Gastroesophageal sphincter (tissue), 4 donors: ENCODE measurements at regions not wholly inside any gene's neighbourhood (a gene's known extent, or its start where the extent isn't known, plus 50 kb on each side); places are given as distances from the start of the nearest gene placed in this dataset.

Experiments
- ATAC-seq: fragments of 150-250 bp; one replicate; pipeline ENCODE4 v1.9.1; 2016; ENCODE audit warnings: mild to moderate bottlenecking, moderate library complexity
- H3K27ac ChIP-seq, 4 donors: fragments of 200-600 bp; sonication (generic) in 3 of 4; 1 replicate in 3 of 4; 2 replicates in 1 of 4; pipeline ENCODE4 v1.5.1; 2016 to 2019
- H3K27me3 ChIP-seq: fragments of 200-600 bp; sonication (generic); one replicate; pipeline ENCODE4 v1.5.1; 2019
- H3K36me3 ChIP-seq, 2 donors: fragments of 200-600 bp; sonication (generic); one replicate each; pipeline ENCODE4 v1.5.1; 2019; ENCODE audit warnings: control low read depth in 1 of 2
- H3K4me1 ChIP-seq, 3 donors: fragments of 200-600 bp; sonication (generic); 1 replicate in 2 of 3; 2 replicates in 1 of 3; pipeline ENCODE4 v1.5.1; 2016 to 2019; ENCODE audit warnings: control low read depth in 2 of 3
- H3K4me3 ChIP-seq, 2 donors: fragments of 200-600 bp; sonication (generic); one replicate each; pipeline ENCODE4 v1.5.1; 2019; ENCODE audit warnings: mild to moderate bottlenecking in 1 of 2, moderate library complexity in 1 of 2
- H3K9me3 ChIP-seq, 3 donors: fragments of 200-600 bp; sonication (generic); one replicate each; pipeline ENCODE4 v1.5.1; 2017 to 2019; ENCODE audit warnings: control low read depth in 2 of 3
- CTCF ChIP-seq, 4 experiments: fragments of 200-600 bp in 2 of 4; fragments of 450-650 bp in 2 of 4; sonication (generic) in 1 of 4; IDR thresholded peaks; one replicate each; pipeline ENCODE4 v1.5.1; 2017 to 2019; ENCODE audit warnings: antibody characterized with exemption in 4 of 4, mild to moderate bottlenecking in 2 of 4, moderate library complexity in 2 of 4
- EP300 ChIP-seq: sonication (generic); formaldehyde crosslinking; IDR thresholded peaks from one replicate; pipeline ENCODE4 v1.6.1; 2017; ENCODE audit warnings: antibody characterized with exemption, mild to moderate bottlenecking
- POLR2A ChIP-seq, 2 donors: fragments of 450-650 bp; IDR thresholded peaks; one replicate each; pipeline ENCODE4 v1.6.1; 2017; ENCODE audit warnings: antibody characterized with exemption in 2 of 2, mild to moderate bottlenecking in 2 of 2, moderate library complexity in 1 of 2
- POLR2AphosphoS5 ChIP-seq: sonication (generic); formaldehyde crosslinking; IDR thresholded peaks from one replicate; pipeline ENCODE4 v1.6.1; 2017; ENCODE audit warnings: antibody characterized with exemption
- WGBS, 2 donors: methylation state at CpG; one replicate each; pipeline ENCODE4 v1.1.5; 2018; ENCODE audit warnings: low coverage in 1 of 2; 5-methylcytosine and 5-hydroxymethylcytosine counted together

GRCh38 chr7:17054206-17054605 lies 172.4 kb upstream of the AGR3 start:
- no peak for ATAC-seq
- Histone ChIP-seq H3K27ac (no peak overlapping the region), H3K4me1 (no peaks in the 10 kb centered on the region), H3K9me3 (no peaks in the 10 kb centered on the region), H3K4me3 (no peak overlapping the region), H3K27me3 (no peaks in the 10 kb centered on the region), H3K36me3 (no peaks in the 10 kb centered on the region)
- 71 to 86% methylated on average over 2 to 3 of the region's 3 CpGs for WGBS, 2 donors
- TF ChIP-seq POLR2AphosphoS5 = no peak
- no peak for TF ChIP-seq POLR2A (IDR thresholded peaks at IDR 0.05)
- no peak for TF ChIP-seq EP300
- no peak for TF ChIP-seq CTCF (IDR thresholded peaks at IDR 0.05)

GRCh38 chr7:17054836-17055235 lies 173.1 kb upstream of the AGR3 start:
- TF ChIP-seq CTCF (IDR thresholded peaks at IDR 0.05) (no peak), EP300 (no peak), POLR2AphosphoS5 (no peak), POLR2A (IDR thresholded peaks at IDR 0.05) (no peak)
- 25 to 42% methylated on average over 1 to 2 of the region's 2 CpGs for WGBS, 2 donors
- H3K27me3 ChIP-seq = no peaks in the 10 kb centered on the region
- no peak for ATAC-seq
- no peaks in the 10 kb centered on the region for H3K9me3 ChIP-seq
- H3K4me1 ChIP-seq = no peaks in the 10 kb centered on the region
- no peaks in the 10 kb centered on the region for H3K36me3 ChIP-seq
- no peak overlapping the region for H3K4me3 ChIP-seq
- H3K27ac ChIP-seq = no peak overlapping the region

- WGBS, 2 donors = 94 to 100% methylated on average over 2 of the region's 2 CpGs
- ATAC-seq = no peak
- TF ChIP-seq POLR2A (IDR thresholded peaks at IDR 0.05) (no peak), CTCF (IDR thresholded peaks at IDR 0.05) (no peak), EP300 (no peak), POLR2AphosphoS5 (no peak)
- Histone ChIP-seq H3K9me3 (no peaks in the 10 kb centered on the region), H3K27ac (no peak overlapping the region), H3K27me3 (no peaks in the 10 kb centered on the region), H3K36me3 (no peaks in the 10 kb centered on the region), H3K4me1 (no peaks in the 10 kb centered on the region), H3K4me3 (no peak overlapping the region)
Observed at GRCh38 chr7:17055596-17055995, 173.8 kb upstream of the AGR3 start.

- H3K4me3 ChIP-seq = no peak overlapping the region
- no peaks in the 10 kb centered on the region for H3K36me3 ChIP-seq
- WGBS, 2 donors = 59 to 81% methylated on average over 5 to 7 of the region's 7 CpGs
- no peaks in the 10 kb centered on the region for H3K27me3 ChIP-seq
- no peaks in the 10 kb centered on the region for H3K9me3 ChIP-seq
- TF ChIP-seq POLR2A (IDR thresholded peaks at IDR 0.05) (no peak), POLR2AphosphoS5 (no peak), EP300 (no peak), CTCF (IDR thresholded peaks at IDR 0.05) (no peak)
- no peak overlapping the region for H3K27ac ChIP-seq
- no peak for ATAC-seq
- H3K4me1 ChIP-seq = no peaks in the 10 kb centered on the region
Observed at GRCh38 chr7:17056491-17057142, 174.8 kb upstream of the AGR3 start.

- ATAC-seq = no peak
- Histone ChIP-seq H3K4me1 (no peaks in the 10 kb centered on the region), H3K27ac (no peak overlapping the region), H3K27me3 (no peaks in the 10 kb centered on the region), H3K36me3 (no peaks in the 10 kb centered on the region), H3K4me3 (no peak overlapping the region), H3K9me3 (no peaks in the 10 kb centered on the region)
- TF ChIP-seq POLR2AphosphoS5 = no peak
- no peak for TF ChIP-seq POLR2A (IDR thresholded peaks at IDR 0.05)
- TF ChIP-seq CTCF (IDR thresholded peaks at IDR 0.05) = no peak
- TF ChIP-seq EP300 = no peak
- 60 to 100% methylated on average over 1 of the region's 1 CpG for WGBS, 2 donors
Observed at GRCh38 chr7:17057143-17057509, 175.3 kb upstream of the AGR3 start.
